Urinary bladder (tissue), 3 donors: ENCODE measurements at regions not wholly inside any gene's neighbourhood (a gene's known extent, or its start where the extent isn't known, plus 50 kb on each side); places are given as distances from the start of the nearest gene placed in this dataset.

Experiments used
- DNase-seq: peaks from one replicate; pipeline ENCODE4 v3.0.0-alpha.2; 2015; ENCODE audit errors: extremely low spot score
- H3K27ac ChIP-seq: one replicate; pipeline ENCODE4 v1.5.1; 2013; ENCODE audit warnings: low read depth, mild to moderate bottlenecking, moderate library complexity
- H3K36me3 ChIP-seq: one replicate; pipeline ENCODE4 v1.6.1; 2013; ENCODE audit warnings: mild to moderate bottlenecking, moderate library complexity; ENCODE audit not compliant: insufficient read depth
- H3K4me1 ChIP-seq: one replicate; pipeline ENCODE4 v1.6.1; 2013; ENCODE audit warnings: mild to moderate bottlenecking, moderate library complexity; ENCODE audit not compliant: insufficient read depth
- H3K4me3 ChIP-seq: one replicate; pipeline ENCODE4 v1.5.1; 2013; ENCODE audit warnings: low read depth, low read length
- WGBS: extraction: QIAGEN DNeasy Blood & Tissue Kit; methylation state at CpG from one replicate; pipeline ENCODE4 v1.1.7; 2013; 5-methylcytosine and 5-hydroxymethylcytosine counted together
- donor health status: healthy with polysubstance abuse.
- donor health status: healthy.

GRCh38 chr13:111468037-111468959 lies 147.9 kb downstream of the TEX29 start:
- Histone ChIP-seq H3K4me3 (no peak overlapping the region), H3K27ac (no peak overlapping the region), H3K36me3 (no peaks in the 10 kb centered on the region), H3K4me1 (no peaks in the 10 kb centered on the region)
- DNase-seq = no peak
- 87% methylated on average over 23 of the region's 23 CpGs for WGBS

GRCh38 chr13:111469450-111469849 lies 149.0 kb downstream of the TEX29 start:
- no peak for DNase-seq
- 84% methylated on average over 5 of the region's 5 CpGs for WGBS
- no peaks in the 10 kb centered on the region for H3K4me1 ChIP-seq
- H3K36me3 ChIP-seq = no peaks in the 10 kb centered on the region
- no peak overlapping the region for H3K27ac ChIP-seq
- H3K4me3 ChIP-seq = no peak overlapping the region

- Histone ChIP-seq H3K4me3 (no peak overlapping the region), H3K4me1 (no peaks in the 10 kb centered on the region), H3K27ac (no peak overlapping the region), H3K36me3 (no peaks in the 10 kb centered on the region)
- DNase-seq = no peak
- 60% methylated on average over 20 of the region's 20 CpGs for WGBS
Observed at GRCh38 chr13:111469916-111470506, 149.6 kb downstream of the TEX29 start.

GRCh38 chr13:111470933-111471332 lies 150.5 kb downstream of the TEX29 start:
- H3K36me3 ChIP-seq = no peaks in the 10 kb centered on the region
- H3K27ac ChIP-seq = no peak overlapping the region
- 90% methylated on average over 9 of the region's 9 CpGs for WGBS
- H3K4me3 ChIP-seq = no peak overlapping the region
- H3K4me1 ChIP-seq = no peaks in the 10 kb centered on the region
- no peak for DNase-seq

GRCh38 chr13:111472083-111472482 lies 151.6 kb downstream of the TEX29 start:
- H3K27ac ChIP-seq = no peak overlapping the region
- no peak overlapping the region for H3K4me3 ChIP-seq
- 81% methylated on average over 10 of the region's 10 CpGs for WGBS
- no peak for DNase-seq
- no peaks in the 10 kb centered on the region for H3K4me1 ChIP-seq
- no peaks in the 10 kb centered on the region for H3K36me3 ChIP-seq

- Histone ChIP-seq H3K27ac (no peak overlapping the region), H3K4me1 (no peaks in the 10 kb centered on the region), H3K4me3 (no peak overlapping the region), H3K36me3 (no peaks in the 10 kb centered on the region)
- 78% methylated on average over 19 of the region's 19 CpGs for WGBS
- no peak for DNase-seq
Observed at GRCh38 chr13:111472559-111473460, 152.4 kb downstream of the TEX29 start.

- WGBS = 61% methylated on average over 23 of the region's 23 CpGs
- Histone ChIP-seq H3K36me3 (no peaks in the 10 kb centered on the region), H3K4me3 (no peak overlapping the region), H3K27ac (no peak overlapping the region), H3K4me1 (no peaks in the 10 kb centered on the region)
- peak; percentile 29 for DNase-seq
Observed at GRCh38 chr13:111474136-111475002, 153.9 kb downstream of the TEX29 start.

GRCh38 chr13:111475488-111475887 lies 155.0 kb downstream of the TEX29 start:
- Histone ChIP-seq H3K4me1 (no peaks in the 10 kb centered on the region), H3K36me3 (no peaks in the 10 kb centered on the region), H3K27ac (no peak overlapping the region), H3K4me3 (no peak overlapping the region)
- DNase-seq = no peak
- WGBS = 80% methylated on average over 8 of the region's 8 CpGs

- H3K4me1 ChIP-seq = no peaks in the 10 kb centered on the region
- WGBS = 88% methylated on average over 6 of the region's 6 CpGs
- H3K36me3 ChIP-seq = no peaks in the 10 kb centered on the region
- DNase-seq = no peak
- H3K4me3 ChIP-seq = no peak overlapping the region
- H3K27ac ChIP-seq = no peak overlapping the region
Observed at GRCh38 chr13:111476197-111476596, 155.8 kb downstream of the TEX29 start.

- no peaks in the 10 kb centered on the region for H3K4me1 ChIP-seq
- 82% methylated on average over 14 of the region's 14 CpGs for WGBS
- DNase-seq = no peak
Observed at GRCh38 chr13:111479412-111479811, 159.0 kb downstream of the TEX29 start.

GRCh38 chr13:111480503-111480902 lies 160.1 kb downstream of the TEX29 start:
- Histone ChIP-seq H3K36me3 (no peaks in the 10 kb centered on the region), H3K4me1 (no peaks in the 10 kb centered on the region), H3K27ac (no peak overlapping the region), H3K4me3 (no peak overlapping the region)
- WGBS = 78% methylated on average over 8 of the region's 8 CpGs
- DNase-seq = no peak

More at GRCh38 chr13:111479412-111479811, 159.0 kb downstream of the TEX29 start:
- no peak overlapping the region for H3K27ac ChIP-seq
- no peak overlapping the region for H3K4me3 ChIP-seq
- no peaks in the 10 kb centered on the region for H3K36me3 ChIP-seq

- 43% methylated on average over 11 of the region's 11 CpGs for WGBS
- Histone ChIP-seq H3K4me1 (no peaks in the 10 kb centered on the region), H3K27ac (no peak overlapping the region), H3K4me3 (no peak overlapping the region), H3K36me3 (no peaks in the 10 kb centered on the region)
- no peak for DNase-seq
Observed at GRCh38 chr13:111480976-111481375, 160.5 kb downstream of the TEX29 start.

GRCh38 chr13:111482126-111482525 lies 161.7 kb downstream of the TEX29 start:
- H3K27ac ChIP-seq = no peak overlapping the region
- no peaks in the 10 kb centered on the region for H3K4me1 ChIP-seq
- H3K4me3 ChIP-seq = no peak overlapping the region
- WGBS = 75% methylated on average over 6 of the region's 6 CpGs
- no peaks in the 10 kb centered on the region for H3K36me3 ChIP-seq
- DNase-seq = no peak
